SIG-M5 treated with dmso at 0.1 percent for 504 hours (cell line): ENCODE measurements at regions not wholly inside any gene's neighbourhood (a gene's known extent, or its start where the extent isn't known, plus 50 kb on each side); places are given as distances from the start of the nearest gene placed in this dataset.

ENCODE experiments used
- DNase-seq: peaks from one replicate; lab custom pipeline; 2025; ENCODE audit not compliant: unreplicated experiment; lab: John Stamatoyannopoulos, UW

DNA sequence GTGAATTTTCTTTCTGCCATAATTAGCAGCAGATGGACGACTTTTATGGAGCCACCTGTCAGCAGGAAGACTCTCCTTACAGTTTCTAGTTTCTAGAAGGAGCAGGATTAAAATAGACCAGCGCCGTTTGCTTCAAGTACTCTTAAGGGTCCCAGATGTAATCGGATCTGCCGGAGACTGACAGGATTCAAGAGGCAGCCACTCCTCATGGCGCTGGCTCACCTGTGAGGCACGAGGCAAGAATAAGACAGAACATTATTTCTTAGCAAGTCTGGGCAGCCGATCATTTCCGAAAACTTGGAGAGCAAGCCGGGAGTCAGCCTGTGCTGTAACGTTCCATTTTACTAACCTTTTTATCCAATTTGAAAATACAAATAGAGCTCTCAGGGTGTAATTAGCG is 410.4 kb upstream of the RORA start:
- DNase-seq: no peak

DNA sequence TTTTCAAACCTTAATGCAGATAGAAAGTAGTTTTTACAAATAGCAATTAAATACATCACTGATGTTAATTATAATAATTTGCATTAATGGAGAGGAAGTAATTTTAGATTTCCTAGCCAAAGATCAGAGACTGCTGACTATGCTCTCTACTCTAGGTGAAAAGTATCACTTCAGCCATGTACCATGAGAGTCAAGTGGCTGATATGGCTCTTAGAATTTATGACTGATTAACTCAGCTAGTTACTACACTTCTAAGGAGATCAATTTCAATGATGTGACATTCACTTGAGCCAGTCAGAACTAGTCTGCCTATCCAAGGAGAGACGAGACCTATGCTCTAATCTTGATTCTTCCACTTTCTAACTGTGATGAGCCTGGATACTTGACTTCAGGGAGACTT is 405.7 kb upstream of the RORA start:
- DNase-seq: no peak

DNA sequence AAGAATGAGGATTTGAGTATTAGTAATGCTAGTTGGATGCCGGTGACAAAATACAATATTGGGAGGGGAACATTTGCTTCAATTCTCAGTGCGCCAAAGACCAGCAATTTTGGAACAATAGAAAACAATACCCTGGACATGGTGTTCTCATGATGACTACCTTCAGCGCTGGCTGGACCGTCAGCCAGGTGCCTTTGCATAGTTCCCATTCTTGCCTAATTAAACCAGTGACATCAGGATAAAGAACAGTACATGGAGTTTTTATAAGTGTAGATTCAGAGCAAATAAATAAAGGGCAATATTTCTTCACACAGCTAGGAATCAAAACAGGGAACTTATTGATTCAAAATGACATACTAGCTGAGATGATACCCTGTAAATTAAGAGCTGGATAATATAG is 404.8 kb upstream of the RORA start:
- DNase-seq: no peak

DNA sequence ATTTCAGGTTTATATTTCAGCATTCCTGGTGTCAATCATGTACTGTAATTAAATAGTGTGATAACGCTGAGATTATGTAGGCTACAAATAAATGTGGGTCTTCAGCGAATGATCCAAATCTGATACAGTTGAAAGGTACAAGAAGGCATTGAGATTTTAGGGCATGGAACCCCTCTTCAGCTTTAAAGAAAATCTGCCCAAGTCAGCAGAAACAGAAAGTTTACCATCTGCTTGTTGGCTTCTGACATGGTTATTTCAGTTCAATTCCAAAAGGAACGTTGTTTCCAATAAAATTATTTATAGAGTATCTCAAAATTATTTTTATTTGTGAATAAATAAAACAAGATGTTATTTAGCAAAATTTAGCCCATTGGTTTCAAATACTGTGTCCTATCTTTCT is 400.2 kb upstream of the RORA start:
- no peak for DNase-seq

DNA sequence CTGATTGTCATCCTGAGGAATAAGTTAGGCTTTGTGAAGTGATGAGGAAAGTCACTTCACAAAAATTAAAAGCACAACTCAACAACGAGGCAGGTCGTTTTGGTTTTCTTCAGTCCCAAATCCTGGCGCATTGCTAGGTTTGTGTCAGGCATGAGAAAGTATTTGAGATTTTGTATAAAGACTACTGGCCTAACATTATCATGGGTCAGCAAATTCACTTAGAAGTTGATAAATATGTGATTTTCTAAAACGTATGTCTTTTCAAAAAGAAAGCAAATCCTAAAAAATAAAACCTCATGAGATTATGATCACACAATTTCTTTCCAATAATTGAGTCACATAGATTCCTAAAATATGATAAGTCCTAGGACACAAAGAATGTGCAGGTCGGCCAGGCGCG is 395.8 kb upstream of the RORA start:
- no peak for DNase-seq

DNA sequence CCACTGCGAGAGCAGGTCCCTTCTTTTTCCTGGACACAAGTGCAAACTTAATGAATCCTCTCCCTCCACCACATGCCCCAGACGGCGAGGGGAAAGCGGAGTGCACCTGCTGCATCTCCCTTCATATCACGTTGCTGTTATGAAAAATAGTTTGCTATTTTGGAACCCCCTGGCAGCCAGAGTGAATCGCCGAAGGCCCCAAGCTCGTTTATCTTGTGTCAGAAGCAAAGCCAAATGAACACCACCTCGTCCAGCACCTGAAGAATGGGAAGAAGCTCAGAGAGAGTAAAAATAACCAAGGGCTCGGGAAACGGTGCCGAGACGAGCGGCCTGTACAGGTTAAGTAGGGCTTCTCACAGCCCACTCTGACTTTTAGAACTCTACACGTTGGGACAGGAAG is 394.6 kb upstream of the RORA start:
- DNase-seq: no peak

DNA sequence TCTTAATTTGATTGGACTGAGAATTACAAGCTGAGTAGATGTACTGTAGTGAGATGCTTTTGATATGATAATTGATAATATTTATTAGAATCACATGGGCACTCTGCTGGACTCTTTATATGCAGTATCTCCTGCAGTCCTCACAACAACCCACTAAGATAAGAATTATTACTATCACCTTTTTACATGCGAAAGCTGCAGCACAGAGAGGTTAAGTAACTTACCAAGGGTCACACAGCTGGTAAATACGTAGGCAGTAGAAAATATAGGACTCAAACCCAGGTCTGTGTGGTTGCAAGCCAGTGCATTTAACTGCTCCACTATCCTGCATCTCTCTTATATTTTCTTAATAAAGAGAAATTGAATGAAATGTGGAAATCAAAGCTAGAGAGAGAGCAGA is 392.8 kb upstream of the RORA start:
- no peak for DNase-seq

DNA sequence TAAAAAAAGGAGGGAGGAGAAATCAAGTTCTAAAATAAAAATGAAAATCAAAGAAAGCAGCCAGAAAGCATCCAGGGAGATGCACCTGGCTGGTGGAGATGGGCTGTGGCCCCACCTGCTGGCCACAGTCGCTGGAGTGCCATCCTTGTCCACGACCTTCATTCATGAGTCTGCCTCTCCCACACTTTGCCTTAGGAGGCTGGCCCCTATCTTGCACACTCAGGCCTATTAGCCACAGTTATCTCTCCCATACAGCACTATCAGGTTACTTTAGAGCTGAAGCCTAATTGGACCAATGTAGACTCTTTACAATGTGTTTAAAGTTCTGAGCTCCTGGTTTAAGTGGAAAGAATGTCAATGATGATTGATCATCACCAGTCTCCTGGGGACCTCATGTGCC is 392.0 kb upstream of the RORA start:
- DNase-seq: no peak

DNA sequence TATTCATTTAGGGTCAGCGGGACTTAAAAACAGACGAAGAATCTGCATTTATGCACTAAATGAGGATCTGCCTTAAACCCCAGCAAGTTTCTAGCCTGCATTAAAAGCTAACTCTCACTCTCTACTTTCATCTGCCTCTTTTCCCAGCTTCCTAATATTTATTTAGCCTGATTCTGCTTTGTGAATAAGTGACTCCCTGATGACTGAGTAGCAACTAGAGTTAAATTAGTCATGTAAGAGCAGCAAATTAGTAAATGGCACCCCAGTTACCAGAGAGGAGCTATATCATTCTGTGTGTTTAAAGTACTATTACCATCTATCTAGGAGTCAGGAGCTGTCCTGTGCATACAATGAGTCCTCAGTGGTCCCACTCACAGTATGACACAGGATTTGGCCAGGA is 391.0 kb upstream of the RORA start:
- no peak for DNase-seq

DNA sequence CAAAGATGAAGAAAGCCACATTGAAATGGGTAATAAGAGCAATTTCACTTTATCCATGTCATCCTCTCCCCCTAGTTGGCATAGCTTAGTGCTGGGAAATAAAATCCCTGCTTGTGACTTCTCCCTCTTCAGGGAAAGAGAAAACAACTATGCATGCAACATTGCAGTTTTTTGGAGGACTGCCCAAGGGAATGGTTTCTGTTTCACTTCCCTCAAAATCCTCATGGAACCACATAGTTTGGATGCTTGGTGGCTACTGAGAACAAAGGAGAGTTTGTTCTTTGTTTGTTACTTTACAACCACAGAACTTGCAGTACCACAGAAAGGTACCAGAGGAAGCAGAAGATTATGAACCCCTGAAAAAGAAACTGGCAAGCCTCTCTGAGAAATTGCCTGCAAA is 384.6 kb upstream of the RORA start:
- DNase-seq: no peak

DNA sequence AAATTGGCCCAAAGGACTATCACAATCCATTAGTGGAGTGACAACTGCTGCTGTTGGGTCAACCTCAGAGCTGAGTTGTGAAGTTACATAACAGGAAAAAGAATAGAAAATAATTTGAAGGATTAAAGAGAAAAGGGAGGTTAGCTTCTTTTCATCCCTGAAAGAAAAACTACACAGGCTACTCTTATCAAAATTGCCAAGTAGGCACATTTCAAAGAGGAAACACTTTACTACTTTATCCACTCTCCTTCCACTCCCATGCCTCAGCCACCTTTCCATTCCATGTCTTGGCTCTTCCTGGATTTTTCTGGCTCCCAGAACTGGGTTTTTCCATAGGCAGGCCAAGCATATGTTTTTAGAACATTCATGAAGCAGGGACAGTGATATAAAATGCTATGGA is 384.0 kb upstream of the RORA start:
- no peak for DNase-seq

DNA sequence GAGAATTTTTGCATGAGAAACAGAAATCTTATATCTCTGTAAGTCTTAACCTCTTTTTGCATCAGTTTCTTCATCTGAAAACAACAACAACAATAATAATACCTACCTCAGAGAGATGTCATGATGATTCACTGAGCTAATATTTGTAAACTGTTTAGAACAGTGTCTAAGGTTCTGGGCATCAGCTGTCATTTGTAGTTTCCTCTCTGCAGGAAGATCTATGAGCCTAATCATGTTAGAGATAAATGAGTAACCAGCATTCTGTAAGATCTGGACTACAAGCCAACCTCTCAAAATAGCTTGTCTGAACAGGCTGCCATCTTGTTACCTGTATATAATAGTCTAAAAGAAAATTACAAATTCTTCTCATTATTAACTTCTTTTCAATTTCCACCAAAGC is 383.0 kb upstream of the RORA start:
- no peak for DNase-seq

DNA sequence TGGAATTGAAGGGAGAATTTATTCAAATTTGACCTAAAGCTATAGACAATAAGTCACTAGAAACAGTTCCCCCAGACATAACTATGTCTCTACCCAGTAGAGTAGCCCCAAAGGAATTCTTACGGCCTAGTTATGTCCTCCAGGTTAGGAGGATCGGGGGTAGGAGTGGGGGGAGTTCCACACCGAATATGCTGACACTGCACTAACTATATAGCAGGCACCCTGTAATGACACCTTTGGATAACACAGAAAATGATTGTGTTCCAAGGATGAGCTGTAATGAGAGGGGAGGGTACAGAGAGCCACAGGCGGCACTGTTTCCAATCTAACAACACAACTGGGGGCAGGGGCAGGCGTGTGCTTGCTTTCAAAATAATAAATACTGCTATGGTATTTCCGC is 376.2 kb upstream of the RORA start:
- DNase-seq: no peak

DNA sequence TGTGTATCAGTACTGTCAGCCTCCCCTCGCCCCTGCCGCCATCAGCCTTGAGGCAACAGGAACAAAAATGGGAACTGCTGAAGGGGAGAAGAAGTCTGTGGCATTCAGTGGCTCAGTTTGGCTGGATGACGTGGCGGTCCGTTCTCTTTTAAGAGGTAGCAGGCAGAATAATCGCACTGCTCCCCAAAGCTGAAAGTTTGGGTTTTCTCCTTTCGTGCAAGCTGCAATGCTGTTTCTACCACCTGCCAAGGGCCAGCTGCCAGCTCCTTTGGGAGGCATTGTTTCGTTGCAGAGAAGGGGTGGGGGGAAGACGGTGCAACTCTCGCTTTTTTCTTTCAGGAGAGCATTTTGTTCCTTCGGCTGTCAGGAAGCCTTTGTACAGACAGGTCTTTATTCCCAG is 369.6 kb upstream of the RORA start:
- no peak for DNase-seq

DNA sequence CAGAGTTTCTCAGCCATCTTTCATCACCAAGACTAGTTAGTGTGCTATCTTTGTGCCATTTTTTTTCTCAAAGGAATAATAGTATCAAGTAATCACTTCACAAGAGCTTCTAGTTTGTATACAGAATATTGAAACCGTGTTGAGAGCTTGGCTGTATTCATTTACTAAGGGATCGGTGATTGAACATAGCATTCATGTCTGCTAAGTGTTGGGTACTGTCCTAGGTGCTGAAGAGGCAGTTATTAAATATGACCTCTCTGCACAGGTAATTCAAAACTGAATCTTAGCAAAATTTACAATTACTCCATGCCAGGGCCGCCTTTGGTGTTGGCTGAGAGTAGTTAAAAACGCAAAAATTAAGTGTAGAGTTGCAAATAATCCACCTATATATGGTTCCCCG is 355.3 kb upstream of the RORA start:
- DNase-seq: no peak

DNA sequence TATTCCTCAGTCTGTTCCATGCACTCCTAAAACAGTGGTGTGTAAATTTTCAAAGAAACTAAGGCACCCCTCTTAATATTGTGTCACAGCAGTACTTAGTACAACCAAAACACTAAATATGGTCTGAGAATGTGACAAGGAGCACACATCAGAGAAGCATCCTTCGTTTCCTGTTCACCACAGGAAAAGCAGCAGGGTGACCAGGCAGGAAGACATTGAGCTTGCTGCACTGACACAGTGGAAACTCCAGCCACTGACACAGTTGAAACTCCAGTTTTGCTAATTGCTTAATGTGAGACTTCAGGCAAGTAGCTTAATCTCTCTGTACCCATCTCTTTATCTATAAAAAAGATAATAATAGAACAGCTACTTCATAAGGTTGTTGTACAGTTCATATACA is 353.0 kb upstream of the RORA start:
- DNase-seq: no peak

DNA sequence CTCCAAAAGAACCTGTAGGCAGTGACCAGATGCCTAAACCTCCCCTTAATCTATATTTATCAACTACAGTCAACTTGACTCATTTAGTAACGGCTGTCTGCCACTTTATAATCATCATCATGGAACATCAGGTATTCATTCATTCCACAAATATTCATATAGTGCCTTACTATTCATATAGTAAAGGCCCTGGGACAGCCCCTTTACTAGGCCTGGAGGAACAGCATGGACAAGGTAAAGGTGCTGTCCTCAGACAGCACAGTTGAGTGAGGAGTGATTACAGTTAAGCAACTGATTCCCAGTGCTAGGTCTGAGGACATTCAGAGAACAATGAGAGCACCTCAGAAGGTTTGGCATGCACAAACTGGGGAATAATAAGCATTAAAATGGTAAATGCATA is 346.5 kb upstream of the RORA start:
- no peak for DNase-seq

DNA sequence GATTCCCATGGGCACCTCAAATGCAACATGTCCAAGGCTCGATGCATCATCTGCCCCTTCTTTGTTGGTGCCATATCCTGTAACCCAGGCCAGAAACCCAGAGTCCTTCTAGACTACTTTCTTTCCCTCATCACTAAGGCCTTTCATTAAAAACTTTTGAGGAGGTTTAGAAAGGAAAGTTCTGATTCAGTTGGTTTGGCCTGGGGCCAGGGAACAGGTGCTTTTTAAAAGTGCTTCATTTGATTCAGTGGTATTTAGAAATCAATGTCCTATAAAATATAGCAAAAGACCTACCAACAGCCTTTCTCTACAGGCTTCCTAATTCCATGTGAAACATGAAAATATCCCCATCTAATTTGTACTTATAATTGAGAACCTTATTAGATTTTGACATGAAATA is 341.9 kb upstream of the RORA start:
- DNase-seq: no peak

DNA sequence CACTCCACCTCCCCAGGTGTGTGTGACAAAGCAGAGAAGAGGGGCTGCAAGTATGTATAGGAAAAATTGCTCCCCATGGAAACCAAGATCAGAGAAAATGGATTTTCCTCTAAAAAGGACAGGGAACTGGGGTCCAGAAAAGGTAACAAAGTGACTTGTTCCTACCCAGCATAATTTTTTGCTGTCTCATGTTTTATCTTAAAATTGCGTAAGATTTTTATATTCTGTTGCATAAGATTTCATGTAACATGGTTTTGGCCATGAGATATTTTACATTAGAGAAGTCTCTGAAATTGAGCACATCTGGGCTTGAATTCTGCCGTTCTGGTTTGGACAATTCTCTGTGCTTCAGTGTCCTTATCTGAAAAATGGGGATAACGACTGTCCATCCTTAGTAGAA is 335.7 kb upstream of the RORA start:
- no peak for DNase-seq

DNA sequence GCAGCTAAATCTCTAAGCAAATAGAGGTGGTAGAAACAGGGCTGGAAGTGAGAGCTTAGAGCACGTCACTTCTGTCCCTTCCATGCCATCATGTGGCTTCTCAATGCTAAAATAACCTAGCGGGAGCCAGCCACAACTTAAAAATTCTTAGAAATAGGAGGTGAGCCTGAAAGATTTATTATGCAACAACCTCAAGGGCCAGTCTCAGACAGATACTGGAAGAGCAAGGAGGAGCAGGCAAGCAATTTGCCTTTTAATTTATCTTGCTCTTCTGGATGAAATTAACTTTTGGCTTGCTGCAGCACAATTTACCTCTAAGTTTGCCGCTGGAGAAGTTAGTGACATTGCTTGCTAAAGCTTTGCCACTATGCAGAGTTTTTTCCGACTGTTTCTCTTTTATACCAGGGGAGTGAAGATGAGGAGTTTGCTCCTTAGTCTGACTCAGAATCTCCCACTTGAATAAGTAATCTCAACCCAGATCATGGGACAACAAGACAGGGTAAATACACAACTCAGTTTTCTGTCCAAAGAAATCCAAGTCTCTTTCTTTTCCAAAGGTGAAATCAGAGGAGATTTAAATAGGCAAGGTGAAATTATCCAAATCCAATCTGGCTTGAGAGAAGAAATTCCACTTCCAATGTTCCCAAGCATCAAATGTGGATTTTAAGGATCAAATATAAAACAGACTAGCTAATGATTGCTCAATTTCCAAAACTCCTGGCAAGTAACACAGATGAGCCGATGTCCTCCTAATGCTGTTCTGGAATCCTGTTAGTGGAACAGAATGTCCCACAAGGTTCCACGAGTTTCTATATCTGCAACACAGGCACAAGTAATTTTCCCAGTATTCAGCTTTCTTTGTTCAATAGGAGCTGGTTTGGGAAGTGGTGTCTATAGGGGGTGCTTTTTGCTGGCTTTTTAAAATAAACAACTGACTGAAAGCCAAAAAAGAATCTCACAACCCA is 329.4 kb upstream of the RORA start:
- DNase-seq: no peak

DNA sequence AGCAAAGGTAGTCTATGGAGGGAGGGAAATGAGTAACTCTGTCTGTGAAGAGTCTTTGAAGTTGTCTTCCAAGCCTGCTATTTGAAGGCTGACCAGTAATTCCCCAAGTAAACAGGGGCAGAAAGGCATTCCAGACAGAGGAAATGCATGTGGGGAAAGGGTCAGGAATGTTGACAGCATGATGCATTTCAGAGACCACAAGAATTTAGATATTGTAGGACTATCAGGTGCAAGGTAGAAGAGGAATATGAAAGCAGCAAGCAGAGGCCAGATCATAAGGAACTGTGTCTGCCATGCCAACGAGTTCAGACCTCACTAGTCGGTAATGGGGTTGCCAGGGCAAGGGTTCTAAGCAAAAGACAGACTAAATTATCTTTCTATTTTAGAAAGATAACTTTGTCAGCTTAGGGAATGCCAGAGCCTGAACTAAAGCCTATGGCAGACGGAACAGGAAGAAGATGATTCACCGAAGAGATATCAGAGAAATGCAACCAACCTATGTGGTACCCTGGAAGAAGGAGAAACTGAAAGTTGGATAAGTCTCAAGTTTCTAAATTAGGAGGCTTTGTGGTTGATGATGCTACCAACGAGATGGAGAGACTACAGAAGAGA is 327.0 kb upstream of the RORA start:
- no peak for DNase-seq

DNA sequence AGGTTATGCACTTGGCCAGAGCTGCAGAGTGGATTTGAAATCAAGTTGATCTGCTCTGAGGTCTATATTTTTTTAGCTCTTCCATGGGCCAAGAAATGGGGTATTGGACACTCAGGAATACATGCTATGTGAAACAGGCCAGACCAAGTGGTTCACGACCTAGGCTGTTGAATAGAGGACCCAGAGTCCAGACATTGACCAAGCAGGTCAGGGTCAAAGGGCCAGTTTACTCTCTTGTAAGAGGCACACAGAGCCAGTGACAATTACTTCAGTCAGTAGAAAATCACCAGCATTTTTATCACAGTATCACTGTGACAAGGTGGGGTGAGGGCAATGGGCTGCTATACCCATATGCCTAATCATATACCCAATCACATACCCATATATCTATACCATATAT is 320.6 kb upstream of the RORA start:
- DNase-seq: no peak

DNA sequence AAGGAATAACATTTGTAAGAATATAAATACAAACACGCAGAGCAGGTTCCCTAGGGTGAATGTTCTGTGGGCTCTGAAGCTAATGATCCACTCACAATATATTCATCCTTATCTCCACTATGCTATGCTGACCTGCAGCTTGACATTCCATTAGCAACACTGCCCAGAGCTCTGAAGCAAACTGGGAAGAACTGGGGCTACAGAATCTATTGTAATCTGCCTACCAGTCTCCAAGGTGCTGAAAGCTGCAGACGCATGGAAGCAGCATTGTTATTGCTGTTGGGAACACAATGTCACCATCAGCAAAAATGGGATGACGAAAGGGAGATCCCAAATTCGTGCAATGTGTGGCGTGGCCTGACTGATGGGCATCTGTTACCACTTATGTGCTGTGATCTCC is 316.7 kb upstream of the RORA start:
- DNase-seq: no peak
